GM21717 (cell line): ENCODE measurements at regions not wholly inside any gene's neighbourhood (a gene's known extent, or its start where the extent isn't known, plus 50 kb on each side); places are given as distances from the start of the nearest gene placed in this dataset.
"Not testable (repeated sequence)": the region's sequence is repeated elsewhere in the genome, so short reads cannot be mapped to it uniquely, and the experiment has no call there.

Experiments used
- ATAC-seq: cut with Tn5 transposase; IDR thresholded peaks from one replicate; pipeline ENCODE4 v1.9.1; 2021; ENCODE audit warnings: mild to moderate bottlenecking, moderate library complexity; ENCODE audit not compliant: unreplicated experiment

GRCh38 chr13:105762096-105762495 lies 773.4 kb downstream of the EFNB2 start:
- no peak for ATAC-seq

GRCh38 chr13:105758918-105759860 lies 776.3 kb downstream of the EFNB2 start:
- no peak for ATAC-seq

- no peak for ATAC-seq
Observed at GRCh38 chr13:105740739-105741138, 794.7 kb downstream of the EFNB2 start.

- ATAC-seq: no peak
Observed at GRCh38 chr13:105737688-105738087, 797.8 kb downstream of the EFNB2 start.

GRCh38 chr13:105735281-105735680 lies 800.2 kb downstream of the EFNB2 start:
- ATAC-seq: no peak

GRCh38 chr13:105732806-105733529 lies 802.5 kb downstream of the EFNB2 start:
- ATAC-seq: no peak

GRCh38 chr13:105725887-105726286 lies 809.6 kb downstream of the EFNB2 start:
- ATAC-seq: no peak

- no peak for ATAC-seq
Observed at GRCh38 chr13:105721016-105721415, 814.4 kb downstream of the EFNB2 start.

GRCh38 chr13:105719859-105720258 lies 815.6 kb downstream of the EFNB2 start:
- ATAC-seq: no peak

GRCh38 chr13:105709181-105709580 lies 826.3 kb downstream of the EFNB2 start:
- ATAC-seq: no peak

- ATAC-seq: no peak
Observed at GRCh38 chr13:105703843-105704242, 831.6 kb downstream of the EFNB2 start.

GRCh38 chr13:105702441-105702840 lies 833.0 kb downstream of the EFNB2 start:
- ATAC-seq: no peak

- ATAC-seq: no peak
Observed at GRCh38 chr13:105692769-105693168, 842.7 kb downstream of the EFNB2 start.

GRCh38 chr13:105684216-105684615 lies 851.2 kb downstream of the EFNB2 start:
- ATAC-seq: no peak

GRCh38 chr13:105679838-105680237 lies 855.6 kb downstream of the EFNB2 start:
- no peak for ATAC-seq

- no peak for ATAC-seq
Observed at GRCh38 chr13:105678072-105678471, 857.4 kb downstream of the EFNB2 start.

- no peak for ATAC-seq
Observed at GRCh38 chr13:105672881-105673280, 862.6 kb downstream of the EFNB2 start.

GRCh38 chr13:105671131-105671530 lies 864.3 kb downstream of the EFNB2 start:
- not testable (repeated sequence) for ATAC-seq

- no peak for ATAC-seq
Observed at GRCh38 chr13:105670179-105670990, 865.1 kb downstream of the EFNB2 start.

- no peak for ATAC-seq
Observed at GRCh38 chr13:105665284-105665683, 870.2 kb downstream of the EFNB2 start.

- ATAC-seq: no peak
Observed at GRCh38 chr13:105663182-105663581, 872.3 kb downstream of the EFNB2 start.
